Thyroid gland (tissue), 4 donors: ENCODE measurements at regions not wholly inside any gene's neighbourhood (a gene's known extent, or its start where the extent isn't known, plus 50 kb on each side); places are given as distances from the start of the nearest gene placed in this dataset.

Experiments
- DNase-seq, 2 donors: peaks; one replicate each; pipeline ENCODE4 v3.0.0-alpha.2; 2019
- H3K27ac ChIP-seq, 3 donors: fragments of 200-600 bp; sonication (generic); 1 replicate in 2 of 3; 2 replicates in 1 of 3; pipeline ENCODE4 v1.5.1; 2016 to 2019; ENCODE audit warnings: mild to moderate bottlenecking in 1 of 3, moderate library complexity in 1 of 3
- H3K27me3 ChIP-seq: fragments of 200-600 bp; sonication (generic); one replicate; pipeline ENCODE4 v1.5.1; 2019
- H3K36me3 ChIP-seq, 2 donors: fragments of 200-600 bp; sonication (generic); one replicate each; pipeline ENCODE4 v1.5.1; 2016 to 2019
- H3K4me1 ChIP-seq, 2 donors: fragments of 200-600 bp; sonication (generic); one replicate each; pipeline ENCODE4 v1.5.1; 2017 to 2019
- H3K4me3 ChIP-seq, 3 donors: fragments of 200-600 bp; sonication (generic); replicated peaks in 1 of 3; 1 replicate in 2 of 3; 2 replicates in 1 of 3; pipeline ENCODE4 v1.5.1; 2016; ENCODE audit warnings: mild to moderate bottlenecking in 1 of 3
- H3K9me3 ChIP-seq: fragments of 200-600 bp; sonication (generic); one replicate; pipeline ENCODE4 v1.5.1; 2017
- POLR2A ChIP-seq, 2 donors: fragments of 450-650 bp; IDR thresholded peaks; one replicate each; pipeline ENCODE4 v1.6.1; 2017; ENCODE audit warnings: antibody characterized with exemption in 2 of 2, mild to moderate bottlenecking in 2 of 2, moderate library complexity in 1 of 2
- WGBS, 2 donors: methylation state at CpG; one replicate each; pipeline ENCODE4 v1.1.5; 2017; 5-methylcytosine and 5-hydroxymethylcytosine counted together
- intact Hi-C: fragments of 100-400 bp; cut with DNase I; formaldehyde crosslinking; loops from one replicate; pipeline ENCODE4 v1.15.1; 2023
- TF ChIP-seq, protein P1 (sequence below), 6 experiments: fragments of 200-600 bp in 3 of 6; fragments of 450-650 bp in 3 of 6; sonication (generic) in 3 of 6; IDR thresholded peaks; one replicate each; pipeline ENCODE4 v1.5.1; 2016 to 2019; ENCODE audit warnings: antibody characterized with exemption in 6 of 6, mild to moderate bottlenecking in 2 of 6, inconsistent platforms in 1 of 6, moderate library complexity in 1 of 6

DNA sequence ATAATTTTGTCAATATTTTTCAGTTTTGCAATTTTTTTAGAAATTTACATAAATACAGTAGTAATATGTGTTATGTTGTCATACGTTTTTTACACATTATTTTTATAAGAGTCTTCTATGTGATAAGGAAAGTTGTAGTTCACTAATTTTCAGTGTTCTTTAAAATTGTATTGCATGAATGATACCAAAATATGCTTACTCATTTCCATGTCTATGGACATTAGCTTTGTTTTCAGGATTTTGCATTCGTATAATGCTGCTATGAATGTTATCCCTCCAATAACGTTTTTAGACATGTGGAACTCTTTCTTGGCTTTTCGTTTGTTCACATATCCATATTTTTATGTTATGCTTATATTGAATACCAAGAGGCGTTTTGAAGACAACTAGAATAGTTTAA is 260.0 kb downstream of the ARL4A start:
- H3K27me3 ChIP-seq, result no peaks in the 10 kb centered on the region
- H3K4me3 ChIP-seq, result no peak overlapping the region
- TF ChIP-seq, protein P1, sequence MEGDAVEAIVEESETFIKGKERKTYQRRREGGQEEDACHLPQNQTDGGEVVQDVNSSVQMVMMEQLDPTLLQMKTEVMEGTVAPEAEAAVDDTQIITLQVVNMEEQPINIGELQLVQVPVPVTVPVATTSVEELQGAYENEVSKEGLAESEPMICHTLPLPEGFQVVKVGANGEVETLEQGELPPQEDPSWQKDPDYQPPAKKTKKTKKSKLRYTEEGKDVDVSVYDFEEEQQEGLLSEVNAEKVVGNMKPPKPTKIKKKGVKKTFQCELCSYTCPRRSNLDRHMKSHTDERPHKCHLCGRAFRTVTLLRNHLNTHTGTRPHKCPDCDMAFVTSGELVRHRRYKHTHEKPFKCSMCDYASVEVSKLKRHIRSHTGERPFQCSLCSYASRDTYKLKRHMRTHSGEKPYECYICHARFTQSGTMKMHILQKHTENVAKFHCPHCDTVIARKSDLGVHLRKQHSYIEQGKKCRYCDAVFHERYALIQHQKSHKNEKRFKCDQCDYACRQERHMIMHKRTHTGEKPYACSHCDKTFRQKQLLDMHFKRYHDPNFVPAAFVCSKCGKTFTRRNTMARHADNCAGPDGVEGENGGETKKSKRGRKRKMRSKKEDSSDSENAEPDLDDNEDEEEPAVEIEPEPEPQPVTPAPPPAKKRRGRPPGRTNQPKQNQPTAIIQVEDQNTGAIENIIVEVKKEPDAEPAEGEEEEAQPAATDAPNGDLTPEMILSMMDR (IDR thresholded peaks at IDR 0.05), result no peak
- no peak for TF ChIP-seq POLR2A (IDR thresholded peaks at IDR 0.05)
- H3K4me1 ChIP-seq, result no peaks in the 10 kb centered on the region
- no peaks in the 10 kb centered on the region for H3K9me3 ChIP-seq
- no peaks in the 10 kb centered on the region for H3K36me3 ChIP-seq
- no peak for DNase-seq
- no peak overlapping the region for H3K27ac ChIP-seq
- intact Hi-C loops, result no loop called here
- WGBS, 2 donors, result 85% methylated on average over 5 of the region's 5 CpGs

DNA sequence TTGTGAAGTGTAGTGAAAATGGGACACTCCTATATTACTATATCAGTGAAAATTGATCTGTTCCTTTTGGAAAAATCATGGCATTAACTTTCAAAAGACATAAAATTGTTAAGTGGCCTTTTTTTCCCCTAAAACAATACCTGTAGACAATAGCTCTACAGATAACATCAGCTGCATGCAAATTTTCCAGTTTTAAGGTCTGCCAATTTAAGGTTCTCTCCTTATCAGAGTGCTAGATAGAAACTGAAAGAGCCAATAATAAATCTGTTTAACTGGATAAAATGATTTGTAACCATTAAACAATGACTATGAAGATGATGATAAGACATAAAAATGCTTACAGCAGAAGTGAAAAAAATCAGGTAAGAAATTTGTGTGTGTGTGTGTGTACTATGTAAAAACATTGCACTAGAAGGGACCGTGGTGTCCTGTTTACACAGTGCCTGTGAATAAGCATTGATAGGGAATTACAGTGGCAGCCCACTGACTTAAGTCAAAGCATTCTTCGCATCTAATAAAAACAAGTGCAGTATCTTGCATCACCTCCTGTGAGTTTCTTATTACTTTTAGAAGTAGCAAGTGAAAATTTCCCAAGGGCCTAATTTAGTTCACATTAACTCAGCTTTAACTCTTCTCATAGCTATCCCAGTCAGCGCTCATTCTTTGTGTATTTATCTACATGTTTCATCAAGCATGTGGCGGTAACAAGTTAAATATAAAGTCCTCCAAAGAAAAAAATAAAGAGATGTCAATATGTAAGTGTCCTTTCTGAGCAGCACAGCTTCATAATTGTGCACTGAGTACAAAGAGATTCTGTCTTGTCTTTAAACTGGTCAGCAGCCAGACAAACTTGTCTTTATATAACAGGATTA is 261.9 kb downstream of the ARL4A start:
- no peaks in the 10 kb centered on the region for H3K27me3 ChIP-seq
- no peak overlapping the region for H3K27ac ChIP-seq
- no peak for TF ChIP-seq POLR2A (IDR thresholded peaks at IDR 0.05)
- TF ChIP-seq, protein P1 (IDR thresholded peaks at IDR 0.05), result no peak
- no peaks in the 10 kb centered on the region for H3K9me3 ChIP-seq
- H3K4me1 ChIP-seq, result no peaks in the 10 kb centered on the region
- no peak overlapping the region for H3K4me3 ChIP-seq
- no peak for DNase-seq
- H3K36me3 ChIP-seq, result no peaks in the 10 kb centered on the region
- WGBS, 2 donors, result 60 to 65% methylated on average over 4 of the region's 4 CpGs
- intact Hi-C loops, result no loop called here

DNA sequence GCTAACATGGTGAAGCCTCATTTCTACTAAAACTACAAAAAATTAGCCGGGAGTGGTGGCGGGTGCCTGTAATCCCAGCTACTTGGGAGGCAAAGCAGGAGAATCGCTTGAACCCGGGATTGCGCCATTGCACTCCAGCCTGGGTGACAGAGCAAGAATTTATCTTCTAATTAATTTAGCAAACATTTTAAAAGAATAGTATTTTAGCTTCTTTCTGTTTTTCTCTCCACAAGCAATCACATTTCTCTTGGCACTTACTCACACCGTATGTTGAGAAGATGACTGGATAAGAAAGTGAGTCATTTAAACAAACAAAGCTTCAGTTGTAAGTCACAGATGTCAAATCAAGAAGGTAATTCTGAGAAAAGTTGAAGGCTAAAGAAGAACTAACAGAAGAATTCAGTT is 264.0 kb downstream of the ARL4A start:
- no peak for DNase-seq
- Histone ChIP-seq H3K9me3 (no peaks in the 10 kb centered on the region), H3K27me3 (no peaks in the 10 kb centered on the region), H3K36me3 (no peaks in the 10 kb centered on the region), H3K27ac (no peak overlapping the region), H3K4me1 (no peaks in the 10 kb centered on the region), H3K4me3 (no peak overlapping the region)
- 92% methylated on average over 6 of the region's 6 CpGs for WGBS, 2 donors
- intact Hi-C loops, result no loop called here
- no peak for TF ChIP-seq POLR2A (IDR thresholded peaks at IDR 0.05)
- TF ChIP-seq, protein P1 (IDR thresholded peaks at IDR 0.05), result no peak

DNA sequence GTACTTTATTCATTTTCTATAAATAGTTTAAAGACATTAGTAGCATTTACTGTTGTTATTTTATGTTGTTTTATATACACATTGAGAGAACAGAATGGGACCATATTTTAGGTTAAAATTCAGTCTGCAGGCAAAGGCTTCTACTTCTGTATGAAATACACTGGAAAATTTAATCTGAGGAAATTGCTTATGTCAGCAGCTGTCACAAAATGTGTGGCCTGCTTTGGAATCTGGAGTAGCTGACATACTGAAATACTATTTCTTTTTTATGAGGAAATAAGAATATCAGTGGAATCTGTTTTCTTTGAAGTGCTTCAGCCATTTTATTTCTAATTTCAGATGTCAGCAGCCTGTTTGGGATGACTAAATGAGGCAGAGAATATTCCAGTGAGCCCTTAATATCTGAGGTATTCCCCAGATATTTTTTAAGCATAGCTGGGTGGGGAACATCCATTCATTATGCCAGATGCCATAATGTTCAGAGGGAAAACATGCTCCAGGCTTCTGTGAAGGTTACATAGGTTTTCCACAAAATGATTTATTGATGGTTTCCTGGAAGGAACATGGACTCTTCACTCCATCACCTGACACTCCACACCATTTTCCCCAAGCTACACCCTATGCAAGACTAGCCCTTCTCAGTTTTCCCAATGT is 267.1 kb downstream of the ARL4A start:
- no peaks in the 10 kb centered on the region for H3K27me3 ChIP-seq
- TF ChIP-seq, protein P1 (IDR thresholded peaks at IDR 0.05), result no peak
- no peak for TF ChIP-seq POLR2A (IDR thresholded peaks at IDR 0.05)
- H3K27ac ChIP-seq, result no peak overlapping the region
- intact Hi-C loops, result no loop called here
- H3K4me1 ChIP-seq, result no peaks in the 10 kb centered on the region
- H3K4me3 ChIP-seq, result no peak overlapping the region
- no peaks in the 10 kb centered on the region for H3K36me3 ChIP-seq
- no peak for DNase-seq
- no peaks in the 10 kb centered on the region for H3K9me3 ChIP-seq

DNA sequence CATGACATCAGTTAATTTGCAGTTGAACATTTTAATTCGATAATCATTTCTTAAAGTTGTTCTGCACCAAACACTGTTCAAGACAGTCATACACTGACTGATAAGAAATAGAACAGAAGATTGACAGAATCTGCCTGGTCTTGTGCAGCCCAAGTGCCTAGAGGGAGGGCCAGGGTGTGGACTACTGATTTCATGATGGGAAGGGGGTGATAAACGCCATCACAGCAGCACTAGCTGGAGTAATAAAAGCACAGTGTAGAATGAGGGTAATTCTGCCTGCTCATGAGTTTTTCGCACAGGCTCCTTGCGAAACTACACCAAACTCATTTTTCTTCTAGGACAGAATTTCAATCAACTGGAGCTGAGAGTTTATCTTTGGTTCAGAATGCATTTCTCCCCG is 270.1 kb downstream of the ARL4A start:
- Histone ChIP-seq H3K36me3 (no peaks in the 10 kb centered on the region), H3K27ac (no peak overlapping the region), H3K9me3 (no peaks in the 10 kb centered on the region), H3K4me1 (no peaks in the 10 kb centered on the region), H3K27me3 (no peaks in the 10 kb centered on the region), H3K4me3 (no peak overlapping the region)
- TF ChIP-seq, protein P1 (IDR thresholded peaks at IDR 0.05), result no peak
- no peak for TF ChIP-seq POLR2A (IDR thresholded peaks at IDR 0.05)
- DNase-seq, result no peak
- WGBS, 2 donors, result 86 to 89% methylated on average over 5 of the region's 5 CpGs
- intact Hi-C loops, result no loop called here
